Esophagus squamous epithelium (tissue), 4 donors: ENCODE measurements at regions not wholly inside any gene's neighbourhood (a gene's known extent, or its start where the extent isn't known, plus 50 kb on each side); places are given as distances from the start of the nearest gene placed in this dataset.

Experiments
- POLR2A ChIP-seq, 4 donors: fragments of 450-650 bp; IDR thresholded peaks; one replicate each; pipeline ENCODE4 v1.6.1; 2017; ENCODE audit warnings: antibody characterized with exemption in 4 of 4, mild to moderate bottlenecking in 4 of 4, moderate library complexity in 3 of 4
- TF ChIP-seq, protein P1 (sequence below), 6 experiments: fragments of 450-650 bp in 4 of 6; fragments of 200-600 bp in 2 of 6; sonication (generic) in 2 of 6; IDR thresholded peaks; one replicate each; pipeline ENCODE4 v1.5.1; 2016 to 2019; ENCODE audit warnings: antibody characterized with exemption in 6 of 6, mild to moderate bottlenecking in 4 of 6, moderate library complexity in 4 of 6

DNA sequence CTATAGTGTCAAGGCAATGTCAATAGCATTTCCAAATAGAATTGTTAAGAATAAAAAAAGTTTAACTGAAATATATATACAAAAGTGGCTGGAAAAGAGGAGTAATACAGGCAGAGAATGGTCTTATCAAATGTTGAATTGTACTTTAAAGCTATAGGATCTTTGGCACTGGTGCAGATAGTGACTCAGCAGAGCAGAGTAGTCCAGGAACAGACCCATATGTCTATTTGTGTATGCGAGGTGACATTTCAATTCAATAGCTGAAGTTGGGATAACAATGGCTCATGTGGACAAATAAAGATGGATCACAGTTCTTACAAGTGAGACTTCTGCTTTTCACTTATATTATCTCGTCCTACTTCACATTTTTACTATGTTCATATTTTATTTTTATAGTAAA lies 543.0 kb upstream of the B3GALT2 start:
- TF ChIP-seq, protein P1, sequence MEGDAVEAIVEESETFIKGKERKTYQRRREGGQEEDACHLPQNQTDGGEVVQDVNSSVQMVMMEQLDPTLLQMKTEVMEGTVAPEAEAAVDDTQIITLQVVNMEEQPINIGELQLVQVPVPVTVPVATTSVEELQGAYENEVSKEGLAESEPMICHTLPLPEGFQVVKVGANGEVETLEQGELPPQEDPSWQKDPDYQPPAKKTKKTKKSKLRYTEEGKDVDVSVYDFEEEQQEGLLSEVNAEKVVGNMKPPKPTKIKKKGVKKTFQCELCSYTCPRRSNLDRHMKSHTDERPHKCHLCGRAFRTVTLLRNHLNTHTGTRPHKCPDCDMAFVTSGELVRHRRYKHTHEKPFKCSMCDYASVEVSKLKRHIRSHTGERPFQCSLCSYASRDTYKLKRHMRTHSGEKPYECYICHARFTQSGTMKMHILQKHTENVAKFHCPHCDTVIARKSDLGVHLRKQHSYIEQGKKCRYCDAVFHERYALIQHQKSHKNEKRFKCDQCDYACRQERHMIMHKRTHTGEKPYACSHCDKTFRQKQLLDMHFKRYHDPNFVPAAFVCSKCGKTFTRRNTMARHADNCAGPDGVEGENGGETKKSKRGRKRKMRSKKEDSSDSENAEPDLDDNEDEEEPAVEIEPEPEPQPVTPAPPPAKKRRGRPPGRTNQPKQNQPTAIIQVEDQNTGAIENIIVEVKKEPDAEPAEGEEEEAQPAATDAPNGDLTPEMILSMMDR (IDR thresholded peaks at IDR 0.05): no peak
- no peak for TF ChIP-seq POLR2A (IDR thresholded peaks at IDR 0.05)
